ENCODE measurements at regions not wholly inside any gene's neighbourhood (a gene's known extent, or its start where the extent isn't known, plus 50 kb on each side); places are given as distances from the start of the nearest gene placed in this dataset.

DNA sequence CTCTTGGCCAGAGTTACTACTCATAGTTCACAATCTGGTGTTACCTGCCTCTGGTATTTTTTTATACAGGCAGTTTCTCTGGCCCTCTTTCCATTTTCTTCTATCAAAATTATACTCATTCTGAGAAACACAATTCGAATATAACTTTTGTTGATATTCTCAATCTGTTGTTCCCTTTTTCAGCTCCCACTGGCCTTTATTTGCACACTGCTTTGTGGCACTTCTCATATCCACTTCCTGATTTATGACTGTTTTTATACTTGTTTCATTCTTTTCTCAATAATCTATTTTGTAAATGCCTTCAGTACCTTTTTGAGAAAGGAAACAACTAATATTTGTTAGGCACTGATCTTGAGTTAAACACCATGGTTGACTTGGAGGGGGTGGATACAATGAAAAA, 93.8 kb upstream of the HDAC9 start:
- TF ChIP-seq RFX5 (IDR thresholded peaks at IDR 0.05) (no peak), HOXA7 (CRISPR knock-in tag; IDR thresholded peaks at IDR 0.05) (no peak)
- ATAC-seq, result no peak
- WGBS (ENCODE audit: missing lambda C conversion rate), result 11% methylated on average over 1 of the region's 1 CpG
- Histone ChIP-seq H3K4me1 (no peaks in the 10 kb centered on the region), H3K27ac (no peak overlapping the region), H3K9me3 (no peaks in the 10 kb centered on the region), H3K4me2 (no peak overlapping the region), H3K4me3 (no peak overlapping the region)
- ChIA-PET CTCF (interaction anchor here (0.7 to 3.2 kb wide), 4 partner anchors 13 to 1821 kb away, joined by 3 to 11 read pairs (median 3); no protein-coding TSS in a partner anchor), POLR2A (no interaction called here)
- no peak for DNase-seq (ENCODE audit: low read depth in 1 of 2, low spot score in 1 of 2)
- no peak for FAIRE-seq

DNA sequence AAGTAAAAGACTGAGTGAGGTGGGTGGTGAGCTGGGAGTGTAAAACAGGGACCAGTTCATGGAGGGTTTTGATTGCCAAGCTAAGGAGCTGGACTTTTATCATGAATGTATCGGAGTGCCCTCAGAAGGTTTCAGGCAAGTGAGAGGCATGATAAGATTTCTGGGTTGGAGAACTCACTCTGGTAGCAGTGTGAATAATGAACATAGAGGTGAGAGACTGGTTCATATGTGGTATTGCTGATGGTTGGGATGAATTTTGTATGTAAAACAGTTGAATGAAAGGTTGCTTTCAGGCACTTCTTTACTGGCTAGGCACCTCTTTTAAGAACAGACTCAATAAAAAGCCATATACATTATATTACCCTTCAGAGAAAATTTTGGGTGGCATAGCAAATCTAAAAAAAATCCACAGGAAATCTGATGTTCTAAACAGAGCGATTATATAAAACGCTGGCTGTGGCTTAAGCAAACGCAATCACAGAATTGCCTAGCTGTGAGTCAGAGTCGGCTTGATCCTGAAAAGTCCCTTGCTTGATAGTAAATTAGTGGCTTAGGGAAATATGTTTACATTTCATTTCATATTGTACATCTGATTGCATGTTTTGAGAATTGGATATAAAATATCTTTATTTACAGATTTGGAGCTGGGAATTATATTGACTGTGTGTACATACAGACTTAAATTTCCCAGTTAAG, 92.9 kb upstream of the HDAC9 start:
- Histone ChIP-seq H3K27ac (no peak overlapping the region), H3K4me3 (no peak overlapping the region), H3K4me2 (no peak overlapping the region), H3K9me3 (no peaks in the 10 kb centered on the region), H3K4me1 (no peaks in the 10 kb centered on the region)
- no peak for TF ChIP-seq EHF (CRISPR knock-in tag; IDR thresholded peaks at IDR 0.05)
- FAIRE-seq (no peak), DNase-seq (ENCODE audit: low read depth in 1 of 2, low spot score in 1 of 2) (no peak), ATAC-seq (no peak)
- WGBS (ENCODE audit: missing lambda C conversion rate), result 28% methylated on average over 5 of the region's 5 CpGs
- ChIA-PET POLR2A (no interaction called here), CTCF (interaction anchor here (0.9 to 3.2 kb wide), 4 partner anchors 14 to 46 kb away, joined by 3 to 11 read pairs (median 3); no protein-coding TSS in a partner anchor)

DNA sequence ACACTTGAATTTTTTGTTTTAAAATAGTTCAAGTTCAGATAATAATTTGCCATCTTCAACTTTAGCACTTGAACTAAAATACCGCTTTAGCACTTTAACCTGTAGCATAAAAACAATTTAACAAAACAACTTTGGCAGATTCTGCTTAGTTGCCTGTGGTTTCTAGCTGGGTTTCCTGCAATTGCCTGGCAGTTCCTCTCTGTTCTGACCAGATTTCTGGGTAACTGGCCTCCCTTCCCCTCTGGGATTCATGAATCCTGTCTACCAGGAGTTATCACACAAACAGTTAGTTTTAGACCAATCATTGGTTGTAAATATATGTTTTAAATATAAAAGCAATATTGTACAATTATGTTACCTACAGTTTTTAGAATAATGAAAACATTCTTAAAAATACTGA, 89.8 kb upstream of the HDAC9 start:
- DNase-seq (ENCODE audit: low read depth in 1 of 2, low spot score in 1 of 2) (no peak), ATAC-seq (no peak), FAIRE-seq (no peak)
- ChIA-PET POLR2A (no interaction called here), CTCF (no interaction called here)
- H3K9me3 ChIP-seq, result no peaks in the 10 kb centered on the region
- H3K4me3 ChIP-seq, result no peak overlapping the region
- no peak for TF ChIP-seq ZNF302 (CRISPR knock-in tag; IDR thresholded peaks at IDR 0.05)
- TF ChIP-seq SMC3 (IDR thresholded peaks at IDR 0.05), result no peak
- TF ChIP-seq, protein P1, sequence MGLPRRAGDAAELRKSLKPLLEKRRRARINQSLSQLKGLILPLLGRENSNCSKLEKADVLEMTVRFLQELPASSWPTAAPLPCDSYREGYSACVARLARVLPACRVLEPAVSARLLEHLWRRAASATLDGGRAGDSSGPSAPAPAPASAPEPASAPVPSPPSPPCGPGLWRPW (IDR thresholded peaks at IDR 0.05), result no peak
- TF ChIP-seq, protein P2, sequence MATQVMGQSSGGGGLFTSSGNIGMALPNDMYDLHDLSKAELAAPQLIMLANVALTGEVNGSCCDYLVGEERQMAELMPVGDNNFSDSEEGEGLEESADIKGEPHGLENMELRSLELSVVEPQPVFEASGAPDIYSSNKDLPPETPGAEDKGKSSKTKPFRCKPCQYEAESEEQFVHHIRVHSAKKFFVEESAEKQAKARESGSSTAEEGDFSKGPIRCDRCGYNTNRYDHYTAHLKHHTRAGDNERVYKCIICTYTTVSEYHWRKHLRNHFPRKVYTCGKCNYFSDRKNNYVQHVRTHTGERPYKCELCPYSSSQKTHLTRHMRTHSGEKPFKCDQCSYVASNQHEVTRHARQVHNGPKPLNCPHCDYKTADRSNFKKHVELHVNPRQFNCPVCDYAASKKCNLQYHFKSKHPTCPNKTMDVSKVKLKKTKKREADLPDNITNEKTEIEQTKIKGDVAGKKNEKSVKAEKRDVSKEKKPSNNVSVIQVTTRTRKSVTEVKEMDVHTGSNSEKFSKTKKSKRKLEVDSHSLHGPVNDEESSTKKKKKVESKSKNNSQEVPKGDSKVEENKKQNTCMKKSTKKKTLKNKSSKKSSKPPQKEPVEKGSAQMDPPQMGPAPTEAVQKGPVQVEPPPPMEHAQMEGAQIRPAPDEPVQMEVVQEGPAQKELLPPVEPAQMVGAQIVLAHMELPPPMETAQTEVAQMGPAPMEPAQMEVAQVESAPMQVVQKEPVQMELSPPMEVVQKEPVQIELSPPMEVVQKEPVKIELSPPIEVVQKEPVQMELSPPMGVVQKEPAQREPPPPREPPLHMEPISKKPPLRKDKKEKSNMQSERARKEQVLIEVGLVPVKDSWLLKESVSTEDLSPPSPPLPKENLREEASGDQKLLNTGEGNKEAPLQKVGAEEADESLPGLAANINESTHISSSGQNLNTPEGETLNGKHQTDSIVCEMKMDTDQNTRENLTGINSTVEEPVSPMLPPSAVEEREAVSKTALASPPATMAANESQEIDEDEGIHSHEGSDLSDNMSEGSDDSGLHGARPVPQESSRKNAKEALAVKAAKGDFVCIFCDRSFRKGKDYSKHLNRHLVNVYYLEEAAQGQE (IDR thresholded peaks at IDR 0.05), result no peak
- TF ChIP-seq FOSB (CRISPR knock-in tag; IDR thresholded peaks at IDR 0.05), result no peak
- no peak for TF ChIP-seq FOSL2 (IDR thresholded peaks at IDR 0.05)
- no peak for TF ChIP-seq FOSL2 (CRISPR knock-in tag; IDR thresholded peaks at IDR 0.05)
- TF ChIP-seq, protein P3, sequence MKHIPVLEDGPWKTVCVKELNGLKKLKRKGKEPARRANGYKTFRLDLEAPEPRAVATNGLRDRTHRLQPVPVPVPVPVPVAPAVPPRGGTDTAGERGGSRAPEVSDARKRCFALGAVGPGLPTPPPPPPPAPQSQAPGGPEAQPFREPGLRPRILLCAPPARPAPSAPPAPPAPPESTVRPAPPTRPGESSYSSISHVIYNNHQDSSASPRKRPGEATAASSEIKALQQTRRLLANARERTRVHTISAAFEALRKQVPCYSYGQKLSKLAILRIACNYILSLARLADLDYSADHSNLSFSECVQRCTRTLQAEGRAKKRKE (CRISPR knock-in tag; IDR thresholded peaks at IDR 0.05; ENCODE audit: low read depth), result no peak
- TF ChIP-seq POLR2A (IDR thresholded peaks at IDR 0.05; ENCODE audit: low read length), result no peak
- TF ChIP-seq JUN (IDR thresholded peaks at IDR 0.05), result no peak
- TF ChIP-seq RCOR1 (IDR thresholded peaks at IDR 0.05; ENCODE audit: low read depth, low read length), result no peak
- no peak for TF ChIP-seq ZSCAN20 (CRISPR knock-in tag; IDR thresholded peaks at IDR 0.05)
- TF ChIP-seq POLR2AphosphoS2 (conservative IDR thresholded peaks at IDR 0.05; ENCODE audit: low read length), result no peak
- no peak overlapping the region for H3K27ac ChIP-seq
- H3K4me1 ChIP-seq, result no peaks in the 10 kb centered on the region
- no peak overlapping the region for H3K4me2 ChIP-seq
- WGBS (ENCODE audit: missing lambda C conversion rate), result 74% methylated on average over 1 of the region's 1 CpG

DNA sequence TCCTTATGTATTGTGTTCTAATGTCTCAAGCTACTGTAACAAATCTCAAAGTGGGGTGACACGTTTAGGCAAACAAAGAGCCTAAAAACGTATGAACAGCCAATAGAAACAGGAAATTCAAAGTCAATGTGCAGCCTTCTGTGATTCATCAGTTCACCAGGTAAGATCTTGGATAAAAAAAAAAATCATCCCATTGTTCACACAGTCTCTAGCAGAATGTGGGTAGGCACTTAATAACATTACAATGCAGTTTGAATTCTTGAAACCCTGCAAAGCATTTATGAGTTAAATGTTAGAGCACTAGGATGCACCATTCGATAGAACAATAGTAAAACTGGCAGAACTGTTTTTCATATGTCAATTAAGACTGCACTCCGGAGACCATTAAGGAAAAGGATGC, 88.2 kb upstream of the HDAC9 start:
- no peak overlapping the region for H3K4me2 ChIP-seq
- ATAC-seq (no peak), DNase-seq (ENCODE audit: low read depth in 1 of 2, low spot score in 1 of 2) (no peak), FAIRE-seq (no peak)
- H3K27ac ChIP-seq, result no peak overlapping the region
- WGBS (ENCODE audit: missing lambda C conversion rate), result 30% methylated on average over 4 of the region's 4 CpGs
- no peaks in the 10 kb centered on the region for H3K9me3 ChIP-seq
- CTCF ChIA-PET, result no interaction called here
- H3K4me1 ChIP-seq, result no peaks in the 10 kb centered on the region
- H3K4me3 ChIP-seq, result no peak overlapping the region
- POLR2A ChIA-PET, result no interaction called here
- TF ChIP-seq POLR2A (IDR thresholded peaks at IDR 0.05; ENCODE audit: low read length), result no peak
- TF ChIP-seq, protein P4, sequence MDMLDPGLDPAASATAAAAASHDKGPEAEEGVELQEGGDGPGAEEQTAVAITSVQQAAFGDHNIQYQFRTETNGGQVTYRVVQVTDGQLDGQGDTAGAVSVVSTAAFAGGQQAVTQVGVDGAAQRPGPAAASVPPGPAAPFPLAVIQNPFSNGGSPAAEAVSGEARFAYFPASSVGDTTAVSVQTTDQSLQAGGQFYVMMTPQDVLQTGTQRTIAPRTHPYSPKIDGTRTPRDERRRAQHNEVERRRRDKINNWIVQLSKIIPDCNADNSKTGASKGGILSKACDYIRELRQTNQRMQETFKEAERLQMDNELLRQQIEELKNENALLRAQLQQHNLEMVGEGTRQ (IDR thresholded peaks at IDR 0.05), result no peak
- TF ChIP-seq, protein P5, sequence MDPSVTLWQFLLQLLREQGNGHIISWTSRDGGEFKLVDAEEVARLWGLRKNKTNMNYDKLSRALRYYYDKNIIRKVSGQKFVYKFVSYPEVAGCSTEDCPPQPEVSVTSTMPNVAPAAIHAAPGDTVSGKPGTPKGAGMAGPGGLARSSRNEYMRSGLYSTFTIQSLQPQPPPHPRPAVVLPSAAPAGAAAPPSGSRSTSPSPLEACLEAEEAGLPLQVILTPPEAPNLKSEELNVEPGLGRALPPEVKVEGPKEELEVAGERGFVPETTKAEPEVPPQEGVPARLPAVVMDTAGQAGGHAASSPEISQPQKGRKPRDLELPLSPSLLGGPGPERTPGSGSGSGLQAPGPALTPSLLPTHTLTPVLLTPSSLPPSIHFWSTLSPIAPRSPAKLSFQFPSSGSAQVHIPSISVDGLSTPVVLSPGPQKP (IDR thresholded peaks at IDR 0.05; ENCODE audit: low read depth, low read length), result no peak
- TF ChIP-seq ESRRA (IDR thresholded peaks at IDR 0.05; ENCODE audit: borderline replicate concordance, low read length), result no peak
- TF ChIP-seq, protein P6, sequence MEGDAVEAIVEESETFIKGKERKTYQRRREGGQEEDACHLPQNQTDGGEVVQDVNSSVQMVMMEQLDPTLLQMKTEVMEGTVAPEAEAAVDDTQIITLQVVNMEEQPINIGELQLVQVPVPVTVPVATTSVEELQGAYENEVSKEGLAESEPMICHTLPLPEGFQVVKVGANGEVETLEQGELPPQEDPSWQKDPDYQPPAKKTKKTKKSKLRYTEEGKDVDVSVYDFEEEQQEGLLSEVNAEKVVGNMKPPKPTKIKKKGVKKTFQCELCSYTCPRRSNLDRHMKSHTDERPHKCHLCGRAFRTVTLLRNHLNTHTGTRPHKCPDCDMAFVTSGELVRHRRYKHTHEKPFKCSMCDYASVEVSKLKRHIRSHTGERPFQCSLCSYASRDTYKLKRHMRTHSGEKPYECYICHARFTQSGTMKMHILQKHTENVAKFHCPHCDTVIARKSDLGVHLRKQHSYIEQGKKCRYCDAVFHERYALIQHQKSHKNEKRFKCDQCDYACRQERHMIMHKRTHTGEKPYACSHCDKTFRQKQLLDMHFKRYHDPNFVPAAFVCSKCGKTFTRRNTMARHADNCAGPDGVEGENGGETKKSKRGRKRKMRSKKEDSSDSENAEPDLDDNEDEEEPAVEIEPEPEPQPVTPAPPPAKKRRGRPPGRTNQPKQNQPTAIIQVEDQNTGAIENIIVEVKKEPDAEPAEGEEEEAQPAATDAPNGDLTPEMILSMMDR (IDR thresholded peaks at IDR 0.05), result no peak
- no peak for TF ChIP-seq HOXB5 (CRISPR knock-in tag; IDR thresholded peaks at IDR 0.05)
- TF ChIP-seq TFCP2L1 (CRISPR knock-in tag; IDR thresholded peaks at IDR 0.05), result no peak
